GM23338 (cell line): ENCODE measurements at regions not wholly inside any gene's neighbourhood (a gene's known extent, or its start where the extent isn't known, plus 50 kb on each side); places are given as distances from the start of the nearest gene placed in this dataset.

Experiments
- ATAC-seq: fragments of 200-7000 bp; cut with Tn5 transposase; 3 replicates; pipeline ENCODE4 v1.9.1; 2020
- DNase-seq: peaks from one replicate; pipeline ENCODE4 v3.0.0-alpha.2; 2015; ENCODE audit warnings: low spot score
- H2AFZ ChIP-seq: fragments of 200-600 bp; sonication (generic); 2 replicates; pipeline ENCODE4 v1.8.0; 2016; ENCODE audit warnings: antibody characterized with exemption, mild to moderate bottlenecking, moderate library complexity
- H3F3A ChIP-seq: fragments of 200-600 bp; sonication (generic); replicated peaks from 2 replicates; pipeline ENCODE4 v1.8.0; 2017; ENCODE audit warnings: antibody characterized with exemption, mixed run types, low read depth
- H3K27ac ChIP-seq: fragments of 200-600 bp; sonication (generic); 2 replicates; pipeline ENCODE4 v1.6.1; 2016; ENCODE audit warnings: low read depth
- H3K27me3 ChIP-seq: fragments of 200-600 bp; sonication (generic); 2 replicates; pipeline ENCODE4 v1.8.0; 2016; ENCODE audit warnings: mild to moderate bottlenecking, mixed run types, moderate library complexity; ENCODE audit not compliant: insufficient read depth
- H3K36me3 ChIP-seq: fragments of 200-600 bp; sonication (generic); 2 replicates; pipeline ENCODE4 v1.8.0; 2016; ENCODE audit warnings: mild to moderate bottlenecking; ENCODE audit not compliant: insufficient read depth
- H3K4me1 ChIP-seq: fragments of 200-600 bp; sonication (generic); 2 replicates; pipeline ENCODE4 v1.8.0; 2016; ENCODE audit warnings: mild to moderate bottlenecking, moderate library complexity; ENCODE audit not compliant: insufficient read depth
- H3K4me2 ChIP-seq: fragments of 200-600 bp; sonication (generic); 2 replicates; pipeline ENCODE4 v1.7.1; 2017; ENCODE audit warnings: mixed run types
- H3K4me3 ChIP-seq: fragments of 200-600 bp; sonication (generic); 2 replicates; pipeline ENCODE4 v1.6.1; 2016; ENCODE audit warnings: mixed run types
- H3K79me2 ChIP-seq: fragments of 200-600 bp; sonication (generic); replicated peaks from 2 replicates; pipeline ENCODE4 v1.8.0; 2017; ENCODE audit warnings: mild to moderate bottlenecking; ENCODE audit not compliant: insufficient read depth
- H3K9me2 ChIP-seq: fragments of 200-600 bp; sonication (generic); 2 replicates; pipeline ENCODE4 v1.8.0; 2017; ENCODE audit not compliant: insufficient read depth
- H4K20me1 ChIP-seq: fragments of 200-600 bp; sonication (generic); replicated peaks from 2 replicates; pipeline ENCODE4 v1.8.0; 2017; ENCODE audit warnings: mild to moderate bottlenecking; ENCODE audit not compliant: insufficient read depth
- H3K27ac Mint-ChIP-seq: 2 replicates; pipeline ENCODE4 v1.8.0; 2020; ENCODE audit warnings: inconsistent platforms, mild to moderate bottlenecking, moderate library complexity, mixed read lengths
- H3K27me3 Mint-ChIP-seq: 3 replicates; pipeline ENCODE4 v1.8.0; 2022; ENCODE audit warnings: low read depth, mild to moderate bottlenecking, moderate library complexity, mixed read lengths, inconsistent platforms; ENCODE audit not compliant: insufficient read depth, poor library complexity
- H3K36me3 Mint-ChIP-seq: 3 replicates; pipeline ENCODE4 v1.8.0; 2021; ENCODE audit warnings: low read depth, mild to moderate bottlenecking, inconsistent platforms, moderate library complexity, mixed read lengths
- H3K4me1 Mint-ChIP-seq: 3 replicates; pipeline ENCODE4 v1.8.0; 2020; ENCODE audit warnings: mild to moderate bottlenecking, inconsistent platforms, mixed read lengths
- H3K4me3 Mint-ChIP-seq: 3 replicates; pipeline ENCODE4 v1.8.0; 2021; ENCODE audit warnings: moderate library complexity, mild to moderate bottlenecking, inconsistent platforms, mixed read lengths
- H3K9me3 Mint-ChIP-seq: 3 replicates; pipeline ENCODE4 v1.8.0; 2020; ENCODE audit warnings: moderate library complexity, mild to moderate bottlenecking, inconsistent platforms, mixed read lengths
- CREB1 ChIP-seq: fragments of 250-450 bp; sonication (Bioruptor Pico); IDR thresholded peaks from 2 replicates; pipeline ENCODE4 v1.5.0; 2020; ENCODE audit warnings: low read depth, mild to moderate bottlenecking, moderate library complexity
- CTCF ChIP-seq, 2 experiments: fragments of 200-600 bp in 1 of 2; sonication (generic) in 1 of 2; conservative IDR thresholded peaks; 2 replicates each; pipeline versions ENCODE4 v1.5.1 to v1.6.1; 2016 to 2017; ENCODE audit warnings: antibody characterized with exemption in 2 of 2, low read depth in 2 of 2, mild to moderate bottlenecking in 2 of 2, moderate library complexity in 1 of 2
- ETS1 ChIP-seq: IDR thresholded peaks from 2 replicates; pipeline ENCODE4 v1.6.1; 2016; ENCODE audit warnings: antibody characterized with exemption
- EZH2 ChIP-seq: fragments of 200-600 bp; sonication (generic); IDR thresholded peaks from one replicate; pipeline ENCODE4 v1.8.0; 2017; ENCODE audit warnings: antibody characterized with exemption, mild to moderate bottlenecking, low read depth; ENCODE audit not compliant: unreplicated experiment
- EZH2phosphoT487 ChIP-seq: fragments of 200-600 bp; sonication (generic); IDR thresholded peaks from one replicate; pipeline ENCODE4 v1.8.1; 2018; ENCODE audit warnings: antibody characterized with exemption; ENCODE audit not compliant: unreplicated experiment
- JUNB ChIP-seq: IDR thresholded peaks from one replicate; pipeline ENCODE4 v1.6.1; 2016; ENCODE audit warnings: antibody characterized with exemption; ENCODE audit not compliant: unreplicated experiment
- NANOG ChIP-seq: IDR thresholded peaks from 2 replicates; pipeline ENCODE4 v1.6.1; 2016; ENCODE audit warnings: antibody characterized with exemption, borderline replicate concordance
- REST ChIP-seq: IDR thresholded peaks from one replicate; pipeline ENCODE4 v1.6.1; 2018; ENCODE audit warnings: antibody characterized with exemption; ENCODE audit not compliant: unreplicated experiment
- STAT1 ChIP-seq: IDR thresholded peaks from one replicate; pipeline ENCODE4 v1.6.1; 2016; ENCODE audit warnings: antibody characterized with exemption; ENCODE audit not compliant: unreplicated experiment
- ZNF331 ChIP-seq: fragments of 250-450 bp; sonication (Bioruptor Pico); IDR thresholded peaks from 2 replicates; pipeline ENCODE4 v1.5.0; 2020; ENCODE audit warnings: low read depth, mild to moderate bottlenecking, moderate library complexity
- ZNF462 ChIP-seq: fragments of 250-450 bp; sonication (Bioruptor Pico); IDR thresholded peaks from 2 replicates; pipeline ENCODE4 v1.5.0; 2020; ENCODE audit warnings: mild to moderate bottlenecking, moderate library complexity

GRCh38 chr15:31266712-31267111 lies 59.9 kb upstream of the KLF13 start:
- Histone ChIP-seq H3K9me2 (peaks cover 9% of the 10 kb centered on the region; the same call in 1 of the 2 replicates), H3F3A (no peaks in the 10 kb centered on the region), H3K27ac (no peak overlapping the region), H3K4me1 (no peaks in the 10 kb centered on the region; the same call in 1 of the 2 replicates), H4K20me1 (no peaks in the 10 kb centered on the region), H3K4me2 (no peak overlapping the region), H3K4me3 (no peak overlapping the region), H2AFZ (peak overlapping the region; percentile 38; the same call in 1 of the 2 replicates), H3K79me2 (no peaks in the 10 kb centered on the region), H3K36me3 (no peaks in the 10 kb centered on the region), H3K27me3 (no peaks in the 10 kb centered on the region)
- H3K4me3 Mint-ChIP-seq: no peak overlapping the region
- H3K4me1 Mint-ChIP-seq: peaks cover 8% of the 10 kb centered on the region
- H3K27me3 Mint-ChIP-seq: peaks cover 10% of the 10 kb centered on the region
- H3K9me3 Mint-ChIP-seq: no peaks in the 10 kb centered on the region
- ATAC-seq (no peak), DNase-seq (no peak)
- TF ChIP-seq ZNF462 (CRISPR knock-in tag): no peak
- no peak for TF ChIP-seq EZH2phosphoT487
- TF ChIP-seq NANOG: no peak
- TF ChIP-seq REST: no peak
- TF ChIP-seq JUNB: no peak
- no peak for TF ChIP-seq CREB1 (CRISPR knock-in tag)
- TF ChIP-seq STAT1: no peak
- no peak for TF ChIP-seq ZNF331
- TF ChIP-seq CTCF (conservative IDR thresholded peaks at IDR 0.05; ENCODE audit: low read depth in 2 of 2): no peak
- no peak for TF ChIP-seq EZH2
- no peak for TF ChIP-seq ETS1
- no peak overlapping the region for H3K27ac Mint-ChIP-seq
- no peaks in the 10 kb centered on the region for H3K36me3 Mint-ChIP-seq
